HS-5 (cell line): ENCODE measurements at regions not wholly inside any gene's neighbourhood (a gene's known extent, or its start where the extent isn't known, plus 50 kb on each side); places are given as distances from the start of the nearest gene placed in this dataset.

ENCODE experiments used
- DNase-seq: peaks from one replicate; pipeline ENCODE4 v3.0.0-alpha.2; 2012; ENCODE audit warnings: low read depth

DNA sequence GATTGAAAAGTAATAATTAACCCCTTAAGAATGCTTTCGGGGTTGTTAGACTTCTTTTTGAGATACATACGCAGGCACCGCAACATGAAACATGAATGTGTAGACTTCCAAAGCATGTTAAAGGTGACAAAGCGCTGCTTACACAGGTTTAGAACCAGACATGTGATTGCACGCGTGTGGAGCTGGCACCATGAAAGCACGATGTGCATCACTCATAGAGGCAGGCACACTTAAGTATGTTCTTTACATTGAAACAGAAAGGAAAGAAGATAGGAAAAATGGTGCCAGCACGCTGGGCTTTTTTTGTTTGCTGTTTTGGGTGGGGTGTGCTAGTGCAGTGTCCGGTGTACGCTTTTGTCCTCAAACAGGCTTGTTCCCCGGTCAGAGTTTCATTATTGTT lies 83.6 kb upstream of the PPARA start:
- no peak for DNase-seq

DNA sequence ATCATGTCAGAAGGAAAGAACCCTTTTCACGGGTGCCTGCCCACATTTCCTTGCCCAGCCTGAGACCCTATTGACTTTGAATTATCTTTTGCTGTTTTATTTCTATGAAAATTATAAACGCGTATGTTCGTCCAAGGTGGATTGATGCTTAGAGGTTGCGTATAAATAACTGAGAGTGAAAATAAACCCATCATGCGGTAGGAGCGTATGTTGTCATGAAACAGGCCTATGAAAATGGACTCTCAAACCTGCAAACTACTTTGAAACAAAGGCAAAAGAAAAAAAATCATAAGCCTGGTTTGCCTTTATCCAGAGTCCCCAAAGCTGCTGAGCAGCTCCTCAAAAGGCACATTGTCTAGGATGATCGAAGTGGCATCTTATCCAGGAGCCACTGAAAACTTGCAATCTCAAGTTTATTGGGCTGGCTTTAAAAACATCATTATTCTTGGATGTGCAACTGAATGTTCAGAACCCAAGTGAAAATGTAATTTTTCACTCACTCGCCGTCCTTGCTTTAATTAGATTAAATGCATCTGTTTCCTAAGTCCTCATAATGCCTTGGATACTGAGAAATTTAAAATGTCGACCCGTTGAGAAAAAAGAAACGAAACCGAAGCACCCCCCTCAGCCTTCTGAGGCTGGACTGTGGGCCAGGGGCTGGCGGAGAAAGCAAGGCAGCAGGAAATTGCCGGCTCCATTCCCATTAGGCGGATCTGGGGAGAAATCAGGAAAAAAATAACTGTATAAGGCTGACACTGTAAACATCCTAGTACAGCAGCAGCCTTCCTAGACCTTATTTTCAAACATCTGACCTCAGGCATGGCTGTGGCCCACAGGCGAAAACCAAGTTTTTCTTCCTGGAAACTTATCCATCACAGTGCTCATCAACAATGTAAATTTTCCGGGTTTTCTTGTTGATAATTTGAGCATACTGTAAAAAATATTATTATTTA lies 82.9 kb upstream of the PPARA start:
- DNase-seq = no peak

- no peak for DNase-seq
Observed at GRCh38 chr22:46068181-46068592, 82.1 kb upstream of the PPARA start.

DNA sequence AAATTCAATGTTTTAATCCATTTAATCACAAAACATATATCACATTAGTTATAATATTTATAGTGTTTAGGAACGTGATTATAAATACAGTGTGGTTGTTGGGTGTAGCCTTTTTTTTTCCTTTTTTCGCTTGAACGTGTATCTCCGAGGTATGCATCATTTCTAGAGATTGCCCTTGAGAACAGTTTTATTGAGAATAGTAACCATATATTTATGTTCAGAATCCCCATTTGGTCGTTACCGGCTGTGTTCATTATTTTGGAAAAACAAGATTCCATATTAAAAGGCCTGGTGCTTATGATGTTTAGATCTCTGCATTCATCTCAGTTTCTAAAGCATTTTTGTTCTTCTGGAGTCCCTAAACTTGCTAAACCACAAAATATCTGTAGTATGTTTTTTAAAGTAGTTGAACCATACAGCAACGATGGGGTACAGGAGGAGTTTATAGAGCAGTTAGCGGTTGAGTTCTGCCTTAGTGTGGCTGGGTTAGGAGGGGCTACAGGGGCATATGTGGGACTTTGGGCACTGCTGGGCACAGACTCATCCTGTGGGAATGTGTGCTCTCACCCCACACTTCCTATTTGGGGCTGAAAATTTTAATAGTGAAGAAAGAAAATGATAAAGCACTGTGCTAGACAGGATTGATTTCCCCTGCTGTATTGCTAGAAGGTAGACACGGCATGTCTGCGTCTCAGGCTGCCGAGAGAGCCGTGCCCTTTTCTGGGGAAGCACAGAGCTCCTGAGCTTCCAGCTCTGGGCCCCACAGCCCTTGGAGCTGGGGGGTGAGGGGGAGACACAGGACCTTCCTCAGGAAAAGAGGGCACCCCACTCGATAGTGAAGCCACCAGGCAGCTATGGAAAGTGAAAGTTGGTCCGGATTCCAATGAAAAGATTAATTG lies 81.5 kb upstream of the PPARA start:
- DNase-seq = no peak

GRCh38 chr22:46069521-46070214 lies 80.7 kb upstream of the PPARA start:
- DNase-seq = peak; percentile 93

DNA sequence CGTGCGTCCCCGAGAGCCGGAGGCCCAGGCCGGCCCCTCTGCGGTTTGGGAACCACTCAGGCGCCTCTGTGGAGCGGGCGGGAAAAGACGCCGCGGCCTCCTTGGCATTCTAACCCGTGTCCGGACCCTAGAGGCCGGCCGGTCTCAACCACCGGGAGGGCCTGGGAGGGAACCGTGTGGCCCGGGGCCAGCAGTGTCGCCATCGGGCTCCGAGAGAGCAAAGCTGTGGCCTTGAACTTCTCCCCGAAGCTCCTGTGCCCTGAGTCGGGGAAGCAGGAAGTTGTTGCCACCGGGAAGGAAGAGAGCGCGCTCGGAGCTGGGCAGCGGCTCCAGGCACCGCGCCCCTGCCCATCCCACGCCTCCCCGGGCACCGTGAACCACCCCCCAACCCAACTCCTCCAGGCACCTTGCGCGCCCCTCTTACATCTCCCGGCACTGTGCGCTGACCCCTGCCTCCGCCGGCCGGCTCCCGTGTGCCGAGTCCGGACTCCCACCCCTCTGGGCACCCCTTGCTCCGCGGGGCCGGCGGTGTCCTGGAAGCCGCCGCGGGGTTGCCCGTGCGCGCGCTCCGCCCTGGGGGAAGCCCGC lies 80.0 kb upstream of the PPARA start:
- DNase-seq = no peak

DNA sequence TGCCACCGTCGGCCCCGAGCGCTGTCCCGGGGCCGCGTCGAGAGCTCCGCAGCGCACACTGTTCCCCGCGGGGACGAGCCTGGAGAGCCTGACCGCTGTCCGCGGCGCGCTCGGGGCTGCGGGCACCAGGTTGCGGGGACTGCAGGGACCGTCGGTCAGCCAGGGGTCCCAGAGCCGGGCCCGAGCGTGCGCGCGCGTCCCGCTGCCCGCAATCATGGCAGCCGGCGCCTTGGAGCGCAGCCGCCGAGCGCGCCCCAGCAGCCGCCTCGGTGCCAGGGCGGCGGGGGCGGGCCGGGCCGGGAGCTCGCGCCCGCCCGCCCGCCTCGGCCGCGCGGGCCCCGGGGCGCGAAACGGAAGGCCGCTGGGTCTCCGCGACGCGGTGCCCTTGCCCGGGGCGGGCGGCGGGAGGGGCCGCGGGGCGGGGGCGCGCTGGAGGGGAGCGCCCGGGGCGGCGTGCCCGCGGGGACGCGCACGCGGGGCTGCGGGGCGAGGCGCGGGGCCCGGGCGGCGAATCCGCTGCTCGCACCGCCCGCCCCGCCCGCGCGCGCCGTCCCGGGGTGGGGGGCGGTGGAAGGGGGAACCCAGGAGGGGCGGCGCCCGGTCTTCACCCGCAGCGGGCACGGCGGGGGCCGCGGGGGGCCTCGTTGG lies 79.4 kb upstream of the PPARA start:
- no peak for DNase-seq

GRCh38 chr22:46071451-46072109 lies 78.7 kb upstream of the PPARA start:
- no peak for DNase-seq

GRCh38 chr22:46072110-46072881 lies 78.0 kb upstream of the PPARA start:
- no peak for DNase-seq

DNA sequence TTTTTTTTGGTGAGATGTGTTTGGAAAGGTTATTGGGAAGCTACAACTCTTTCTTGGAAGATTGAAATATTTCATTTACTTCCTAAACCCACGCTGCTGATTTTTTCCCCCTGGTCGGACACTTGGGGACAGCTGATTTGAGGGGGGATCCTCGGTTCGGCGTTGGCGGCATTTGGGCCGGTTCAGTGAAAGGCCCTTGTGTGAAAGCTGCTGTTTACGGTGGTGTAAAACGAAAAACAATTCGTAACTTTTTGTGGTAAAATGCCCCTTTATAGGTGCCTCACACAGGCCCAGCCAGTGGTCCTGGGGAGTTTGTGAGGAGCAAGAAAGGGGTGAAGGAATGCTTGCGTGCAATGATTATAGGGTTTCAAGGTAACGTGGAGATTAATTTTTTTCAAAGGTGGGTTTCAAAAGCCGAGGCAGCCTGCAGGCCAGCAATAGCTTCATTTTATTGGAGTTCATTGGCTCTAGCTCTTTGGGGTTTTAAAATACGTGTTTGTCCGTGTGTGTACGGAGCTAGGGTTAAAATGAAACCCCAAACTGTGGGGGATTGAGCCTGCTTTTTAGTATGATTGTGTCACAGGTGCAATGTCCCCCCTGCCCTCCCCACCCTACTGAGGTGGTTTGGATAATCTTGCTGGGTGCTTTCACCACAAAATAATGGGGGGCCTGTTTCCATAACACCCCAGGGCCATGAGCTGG lies 77.2 kb upstream of the PPARA start:
- DNase-seq = no peak

DNA sequence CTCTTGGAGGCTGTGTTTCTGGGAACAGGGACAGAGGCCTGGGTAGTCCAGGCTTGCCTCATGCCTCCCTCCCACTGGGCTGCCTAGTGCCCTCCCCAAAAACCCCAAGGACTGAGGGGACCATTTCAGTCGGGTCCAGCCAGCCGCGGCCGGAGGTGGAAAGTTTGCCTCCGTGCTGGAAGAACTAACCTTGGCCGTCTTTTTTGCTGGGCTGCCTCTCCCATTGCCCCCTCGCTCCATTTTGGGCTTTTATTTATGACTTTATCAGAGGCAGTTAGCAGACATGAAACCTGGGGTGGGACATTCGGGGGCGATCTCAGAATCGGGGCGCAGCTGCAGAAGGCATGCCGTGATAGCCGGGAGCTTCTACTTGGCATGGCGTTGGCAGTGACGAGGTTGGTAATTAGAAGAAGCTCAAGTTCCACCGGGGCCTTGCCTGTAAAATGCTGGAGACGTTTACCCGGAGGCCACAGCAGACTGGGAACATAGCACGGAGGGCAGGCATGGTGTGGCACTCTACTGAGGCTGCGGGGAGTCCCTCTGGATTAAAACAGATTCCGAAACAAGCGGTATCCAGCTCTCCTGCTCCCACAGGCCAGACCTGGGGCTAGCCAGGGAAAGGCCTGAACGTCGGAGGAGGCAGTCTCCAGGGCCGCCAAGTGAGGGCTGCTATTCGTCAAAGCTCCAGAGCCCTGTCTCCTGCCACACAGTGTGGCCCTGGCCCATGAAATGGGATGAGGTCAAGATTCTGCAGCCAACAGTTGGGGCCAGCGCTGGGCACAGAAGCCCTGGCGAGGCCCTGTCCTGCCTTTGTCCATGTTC lies 76.4 kb upstream of the PPARA start:
- DNase-seq = no peak

GRCh38 chr22:46074771-46075551 lies 75.4 kb upstream of the PPARA start:
- DNase-seq = no peak

GRCh38 chr22:46075764-46076531 lies 74.4 kb upstream of the PPARA start:
- no peak for DNase-seq

GRCh38 chr22:46076651-46077339 lies 73.5 kb upstream of the PPARA start:
- no peak for DNase-seq

- no peak for DNase-seq
Observed at GRCh38 chr22:46077669-46078099, 72.6 kb upstream of the PPARA start.
